GM21515 (cell line): ENCODE measurements at regions not wholly inside any gene's neighbourhood (a gene's known extent, or its start where the extent isn't known, plus 50 kb on each side); places are given as distances from the start of the nearest gene placed in this dataset.

Experiments used
- ATAC-seq: cut with Tn5 transposase; IDR thresholded peaks from one replicate; pipeline ENCODE4 v1.9.1; 2021; ENCODE audit not compliant: unreplicated experiment

DNA sequence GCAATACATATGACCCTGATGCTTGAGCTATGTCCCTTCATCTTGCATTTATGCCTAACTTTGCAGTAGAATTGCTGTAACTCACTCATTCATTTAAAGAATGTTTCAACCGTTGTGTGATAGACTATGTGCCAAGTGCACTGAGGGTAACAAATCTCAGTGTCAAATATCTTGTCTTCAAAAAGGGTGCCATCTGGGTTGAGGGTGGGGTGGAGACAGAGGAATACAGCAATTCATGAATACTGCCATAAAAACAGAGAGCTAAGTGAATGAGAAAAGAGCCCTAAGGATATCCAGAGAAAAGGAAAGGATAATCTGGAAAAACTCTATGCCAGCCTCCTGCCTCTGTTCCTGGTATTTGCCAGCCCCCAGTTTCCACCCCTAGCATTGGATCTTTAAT, 1534.4 kb upstream of the PIK3C3 start:
- ATAC-seq: no peak

DNA sequence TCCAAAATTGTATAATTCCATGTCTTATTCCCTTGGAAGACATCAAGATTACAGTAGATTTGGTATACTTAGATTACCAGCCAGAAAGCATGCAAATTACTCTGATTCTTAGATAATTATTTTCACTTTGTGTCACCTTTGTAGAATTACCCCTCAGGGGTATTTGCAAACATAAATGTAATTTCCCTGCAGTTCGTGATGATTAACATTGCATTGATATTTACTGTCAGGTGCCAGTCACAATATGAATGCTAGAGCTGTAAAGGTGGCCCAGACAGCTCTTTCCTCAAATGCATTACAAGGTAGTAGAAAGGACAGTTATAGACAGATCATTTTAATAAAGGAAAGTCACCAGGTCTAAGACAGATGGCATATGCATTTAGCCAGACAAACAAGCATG, 1537.5 kb upstream of the PIK3C3 start:
- no peak for ATAC-seq

DNA sequence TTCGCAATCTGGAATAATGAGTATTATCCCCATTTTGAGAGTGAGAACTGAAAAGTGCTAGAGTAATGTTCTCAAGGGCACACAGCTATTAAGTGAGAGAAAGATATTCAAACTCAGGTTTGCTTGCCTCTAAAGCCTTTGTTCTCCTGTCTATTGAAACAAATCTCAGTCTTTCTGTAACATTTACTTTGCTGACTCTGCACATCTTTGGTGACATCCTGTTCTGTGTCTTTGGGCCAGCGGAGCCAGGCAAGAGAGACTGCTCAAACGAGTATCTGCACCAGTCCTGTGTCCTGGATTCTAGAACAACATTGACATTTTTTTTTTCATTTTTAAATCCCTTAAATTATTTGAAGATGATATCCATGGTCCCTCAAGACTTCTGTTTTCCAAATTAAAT, 1539.2 kb upstream of the PIK3C3 start:
- ATAC-seq: no peak

DNA sequence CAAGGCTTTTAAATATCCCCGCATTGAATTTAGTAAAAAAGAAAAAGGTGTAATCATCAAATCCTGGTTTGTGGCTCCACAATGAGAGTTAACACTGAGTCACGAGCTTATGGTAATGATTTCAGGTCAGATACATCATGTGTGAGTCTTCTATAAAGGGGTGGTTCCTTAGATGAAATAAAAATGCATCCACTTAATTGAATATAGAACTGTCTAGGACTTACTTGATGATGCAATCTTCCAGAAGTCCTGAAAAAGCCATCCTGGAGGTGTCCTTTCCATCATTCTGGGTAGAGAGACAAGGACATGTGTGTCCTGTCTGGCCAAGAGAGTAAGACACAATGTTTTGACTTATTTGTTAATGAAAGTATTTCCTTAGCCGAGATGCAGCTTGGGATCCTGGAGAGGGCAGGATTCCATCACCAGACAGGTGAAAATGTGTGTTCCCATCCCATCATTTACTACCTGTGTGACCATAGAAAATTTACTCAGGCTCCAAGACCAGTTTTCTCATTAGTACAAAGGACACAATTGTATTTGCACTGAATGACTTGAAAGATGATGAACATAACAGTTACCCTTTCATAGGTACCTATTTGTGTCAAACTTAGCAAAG, 1539.8 kb upstream of the PIK3C3 start:
- no peak for ATAC-seq

DNA sequence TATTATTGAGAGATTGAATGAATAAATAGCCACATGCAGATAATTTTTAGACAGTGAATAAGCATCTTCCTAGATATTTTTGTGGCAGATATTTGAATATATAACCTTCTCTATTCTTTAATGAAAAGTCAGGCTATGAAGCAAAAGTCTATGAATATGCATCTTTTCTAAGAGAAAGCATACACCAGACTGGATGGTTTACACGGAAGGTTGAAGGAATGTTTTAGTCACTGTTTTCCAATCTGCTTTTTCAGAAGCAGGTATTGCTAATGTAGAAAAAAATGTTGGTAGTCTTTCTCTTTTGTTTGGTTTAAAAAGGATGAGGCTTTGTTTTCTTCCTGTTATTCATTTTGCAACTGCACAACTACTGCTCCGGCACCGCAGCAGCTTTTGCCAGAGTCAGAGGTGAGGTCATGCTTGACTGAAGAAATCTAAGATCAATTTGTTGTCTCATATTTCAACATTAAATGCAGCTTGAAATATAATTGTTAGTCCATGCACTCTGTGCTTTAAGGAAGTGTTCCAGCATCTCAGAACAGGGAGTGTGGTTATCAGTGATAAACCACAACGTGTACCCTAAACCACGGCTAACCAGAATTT, 1540.8 kb upstream of the PIK3C3 start:
- ATAC-seq: no peak

DNA sequence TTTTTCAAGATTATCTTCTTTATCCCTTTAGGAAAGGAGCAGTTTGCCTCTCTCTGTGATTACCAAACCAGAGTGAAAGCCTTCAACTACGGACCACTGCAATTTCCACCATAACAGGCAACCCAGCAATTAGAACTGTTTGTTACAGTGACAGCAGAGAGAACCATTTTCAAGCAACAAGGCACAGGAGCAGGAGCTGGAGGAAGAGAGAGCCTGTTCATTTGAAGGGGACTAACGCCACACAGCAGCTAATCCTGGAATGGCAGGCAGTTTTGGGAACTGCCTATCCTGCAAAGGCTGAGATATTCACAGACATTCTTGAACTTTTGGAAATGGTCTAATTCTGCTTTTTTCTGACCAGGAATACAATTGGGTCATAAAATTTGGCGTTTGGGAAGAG, 1541.9 kb upstream of the PIK3C3 start:
- no peak for ATAC-seq

DNA sequence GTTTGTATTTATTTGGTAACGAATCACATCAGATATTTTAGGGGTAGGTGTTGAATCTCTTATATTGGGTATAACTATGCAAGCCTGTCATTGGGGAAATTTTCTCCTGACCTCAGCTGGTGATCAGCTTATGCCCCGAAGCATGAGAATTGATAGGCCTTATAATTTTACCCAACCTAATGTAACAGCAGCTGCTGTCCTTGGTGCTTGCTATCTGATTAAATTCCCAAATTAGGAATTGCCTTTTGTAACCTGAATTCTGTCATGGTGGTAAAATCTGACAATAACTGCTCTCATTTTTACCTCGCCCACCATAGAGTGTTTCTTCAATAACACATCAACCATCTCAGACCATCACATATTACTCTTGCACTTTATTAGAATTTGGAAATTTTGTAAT, 1542.6 kb upstream of the PIK3C3 start:
- ATAC-seq: no peak

DNA sequence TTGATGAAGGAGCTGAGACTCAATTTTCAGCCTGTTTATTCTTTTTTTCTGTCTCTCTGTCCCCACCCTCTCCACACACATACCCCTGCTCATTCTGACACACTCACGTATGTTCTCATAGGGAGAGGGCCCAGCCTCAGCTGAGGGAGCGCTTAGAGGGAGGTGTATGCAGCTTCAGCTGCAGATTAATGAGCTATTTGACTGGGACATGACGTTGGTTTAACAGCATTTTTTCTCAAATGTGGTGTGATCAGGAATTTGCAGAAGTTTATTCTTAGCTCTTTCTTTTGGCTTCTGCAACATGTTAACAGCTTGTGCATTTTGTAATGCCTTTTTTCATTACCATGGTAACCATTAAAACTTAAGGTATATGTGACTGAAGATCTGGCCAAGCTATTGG, 1547.1 kb upstream of the PIK3C3 start:
- no peak for ATAC-seq

DNA sequence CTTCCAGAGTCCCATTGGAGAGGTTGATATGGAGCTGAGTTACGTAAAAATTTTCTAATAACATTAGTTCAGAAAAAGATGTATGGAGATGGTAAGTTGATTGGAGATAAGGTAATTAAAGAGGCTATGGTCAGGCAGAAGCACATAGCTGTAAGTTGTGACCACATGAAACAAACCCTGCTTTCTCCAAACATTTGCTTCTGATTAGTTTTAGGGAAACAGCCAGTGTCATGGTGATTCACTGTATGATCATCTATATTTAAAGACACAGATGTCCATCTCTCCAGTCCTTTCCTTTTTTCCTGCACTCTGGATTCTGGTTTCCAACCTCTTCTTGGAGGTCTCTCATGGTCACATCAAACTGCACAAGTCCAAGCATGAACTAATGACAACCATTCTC, 1550.8 kb upstream of the PIK3C3 start:
- no peak for ATAC-seq

DNA sequence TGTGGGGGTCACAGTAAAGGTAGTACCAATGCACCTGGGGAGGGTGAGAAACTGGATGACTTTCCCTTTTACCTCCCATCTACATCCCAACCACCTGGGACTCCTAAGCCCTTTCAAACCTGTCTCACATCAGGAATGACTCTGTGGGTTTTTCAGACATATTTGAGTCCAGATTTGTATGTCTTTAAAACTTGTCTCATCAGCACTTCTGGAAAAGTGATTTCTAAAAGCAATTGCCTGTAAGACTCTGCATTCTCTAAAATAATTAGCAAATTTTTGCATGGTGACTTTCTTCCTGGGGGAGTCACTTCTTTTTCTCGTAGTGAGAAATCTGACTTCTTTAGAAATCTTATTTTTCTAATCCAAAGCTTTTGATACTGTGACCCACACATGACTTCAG, 1553.0 kb upstream of the PIK3C3 start:
- no peak for ATAC-seq

DNA sequence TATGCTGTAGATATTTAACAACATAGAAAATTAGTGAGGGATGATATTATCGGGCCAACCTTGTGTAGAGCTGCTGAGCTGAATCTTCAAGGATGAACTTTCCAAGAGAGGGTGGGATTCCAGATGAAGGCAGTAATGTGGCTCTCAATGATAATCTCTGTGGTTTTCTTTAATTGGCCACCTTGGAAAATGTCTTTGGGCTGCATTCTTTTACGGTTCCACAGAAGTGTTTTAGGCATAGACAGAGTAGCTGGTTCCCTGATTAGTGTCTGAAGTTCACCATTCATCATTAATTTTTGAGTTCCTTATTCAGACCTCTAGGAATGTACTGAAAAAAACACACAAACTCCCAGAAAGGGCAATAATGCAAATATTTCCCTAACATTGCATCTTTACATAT, 1566.9 kb upstream of the PIK3C3 start:
- no peak for ATAC-seq

DNA sequence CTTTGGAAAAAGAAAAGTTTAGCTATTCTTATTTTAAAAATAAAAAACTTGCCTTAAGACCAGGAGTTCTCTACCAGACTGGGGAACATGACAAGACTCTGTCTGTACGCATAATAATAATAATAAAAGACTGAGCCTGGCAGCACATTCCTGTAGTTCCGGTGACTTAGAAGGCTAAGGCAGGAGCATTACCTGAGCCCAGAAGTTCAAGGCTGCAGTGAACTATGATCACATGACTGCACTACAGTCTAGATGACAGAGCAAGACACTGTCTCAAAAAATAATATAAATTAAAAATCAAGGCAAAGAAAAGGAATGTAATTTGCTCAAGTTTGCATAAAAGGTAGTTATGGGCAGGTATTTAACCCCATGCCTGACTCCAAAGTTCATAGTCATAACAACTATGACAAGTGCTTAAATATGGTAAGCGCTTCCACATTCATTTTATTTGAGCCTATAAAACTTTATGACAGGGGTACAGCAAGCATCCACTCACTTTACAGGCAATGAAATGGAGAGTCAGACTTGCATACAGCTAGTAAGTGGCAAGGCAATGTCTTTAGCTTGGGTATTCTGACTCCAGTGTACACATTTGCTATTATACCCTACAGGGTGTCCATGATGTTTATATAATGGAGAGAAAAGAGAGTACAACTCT, 1567.8 kb upstream of the PIK3C3 start:
- ATAC-seq: no peak

DNA sequence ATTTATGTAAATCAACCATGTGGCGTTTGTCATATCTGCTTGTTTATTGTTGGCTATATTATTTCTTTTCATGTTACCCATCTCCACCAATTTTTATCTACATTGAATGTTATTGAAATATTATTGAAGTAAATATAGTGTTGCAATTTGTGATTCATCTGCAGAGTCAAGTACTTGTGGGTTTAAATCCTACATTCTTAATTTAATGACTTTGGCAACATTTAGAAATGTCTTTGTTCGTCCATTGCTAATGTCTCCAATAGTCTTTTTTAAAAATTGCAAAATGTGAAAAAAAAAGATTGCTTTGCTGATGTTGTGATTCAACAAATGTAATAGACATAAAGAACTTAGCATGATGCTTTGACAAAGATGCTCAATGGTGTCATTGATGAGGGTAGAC, 1572.8 kb upstream of the PIK3C3 start:
- ATAC-seq: no peak

DNA sequence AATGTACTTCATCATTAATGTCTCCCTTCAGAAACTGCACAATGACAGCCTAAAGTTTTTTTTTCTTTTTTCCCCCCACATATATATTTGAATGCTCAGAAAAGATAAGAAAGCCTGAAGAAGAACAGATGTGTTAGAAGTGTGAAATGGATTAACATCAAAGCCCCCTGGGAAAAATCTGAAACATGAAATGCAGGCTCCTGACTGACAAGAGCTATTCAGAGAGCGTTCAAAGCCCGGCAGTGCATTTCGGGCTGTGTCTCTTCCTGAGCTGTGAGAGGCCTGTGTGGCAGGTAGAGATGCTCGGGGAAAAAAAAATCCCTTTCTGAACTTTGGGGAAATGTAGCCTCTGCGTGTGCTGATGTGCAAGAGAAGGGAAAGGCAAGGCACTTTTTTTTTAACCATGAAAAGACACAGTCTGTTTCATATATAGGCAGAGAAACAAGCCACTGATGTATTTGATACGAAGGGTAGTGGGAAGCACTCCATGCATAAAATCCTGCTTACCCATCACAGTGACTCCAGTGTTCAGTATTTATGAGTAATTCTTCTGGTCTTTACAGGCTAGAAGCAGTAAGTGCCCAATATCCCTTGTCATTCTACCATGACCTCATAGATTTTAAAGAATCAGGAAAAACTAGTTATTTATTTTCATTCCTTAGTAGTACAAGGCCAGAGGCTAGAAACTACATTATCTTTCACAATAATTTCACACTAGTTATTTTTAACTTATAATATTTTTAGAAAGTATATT, 1574.2 kb upstream of the PIK3C3 start:
- no peak for ATAC-seq

DNA sequence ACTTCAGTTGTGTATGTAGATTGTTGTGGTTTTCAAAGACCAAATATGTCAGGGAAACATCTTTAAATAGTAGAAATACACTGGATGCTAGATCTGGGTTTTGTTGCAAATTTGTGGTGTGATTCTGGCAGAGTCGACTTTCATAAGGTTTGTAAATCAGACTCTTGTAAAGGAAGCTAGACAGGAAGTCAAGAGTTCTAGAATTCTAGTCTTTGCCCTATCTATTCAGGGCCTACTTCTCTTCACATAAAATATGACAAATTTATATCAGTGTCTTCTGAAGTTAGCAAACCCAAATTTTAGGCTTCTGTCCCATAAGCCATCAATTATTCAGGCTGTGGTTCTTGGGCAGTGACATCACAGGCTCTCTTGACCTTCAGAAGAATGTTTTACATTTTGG, 1579.2 kb upstream of the PIK3C3 start:
- ATAC-seq: no peak

DNA sequence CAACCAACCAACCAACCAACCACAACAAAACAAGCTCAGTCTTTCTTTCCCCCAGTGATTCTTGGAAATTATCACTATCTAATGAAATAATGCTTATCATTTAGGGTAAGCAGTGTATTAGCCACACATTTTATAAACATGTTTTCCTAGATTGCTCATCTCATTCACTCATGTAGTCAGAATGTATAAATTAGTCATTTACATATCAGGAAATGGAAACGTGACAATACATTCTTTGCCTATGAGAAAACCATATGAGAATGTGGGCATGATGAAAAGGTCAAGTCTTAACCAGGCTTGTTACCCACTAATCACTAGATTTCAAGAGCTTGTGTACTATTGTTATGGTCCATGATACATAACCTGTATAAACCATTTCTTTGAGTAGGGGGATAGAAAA, 1583.4 kb upstream of the PIK3C3 start:
- no peak for ATAC-seq

DNA sequence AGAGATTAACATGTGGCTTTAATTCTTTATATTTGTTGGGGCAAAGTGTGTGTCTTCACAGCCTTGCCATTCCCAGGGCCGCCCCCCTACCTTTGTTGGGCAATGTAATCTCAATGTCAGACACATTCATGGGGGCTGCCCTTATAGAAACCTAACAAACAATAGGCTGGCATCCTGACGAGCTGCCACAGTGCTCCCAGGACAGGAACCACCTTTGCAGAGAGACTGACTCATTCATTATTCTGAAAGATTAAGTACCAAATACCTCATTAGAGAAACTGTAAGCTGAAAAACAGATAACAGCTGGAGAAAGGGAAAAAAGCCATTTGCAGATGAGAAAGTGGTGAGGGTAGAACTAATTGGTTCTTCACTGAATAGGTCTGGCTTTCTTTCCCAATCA, 1587.5 kb upstream of the PIK3C3 start:
- no peak for ATAC-seq

DNA sequence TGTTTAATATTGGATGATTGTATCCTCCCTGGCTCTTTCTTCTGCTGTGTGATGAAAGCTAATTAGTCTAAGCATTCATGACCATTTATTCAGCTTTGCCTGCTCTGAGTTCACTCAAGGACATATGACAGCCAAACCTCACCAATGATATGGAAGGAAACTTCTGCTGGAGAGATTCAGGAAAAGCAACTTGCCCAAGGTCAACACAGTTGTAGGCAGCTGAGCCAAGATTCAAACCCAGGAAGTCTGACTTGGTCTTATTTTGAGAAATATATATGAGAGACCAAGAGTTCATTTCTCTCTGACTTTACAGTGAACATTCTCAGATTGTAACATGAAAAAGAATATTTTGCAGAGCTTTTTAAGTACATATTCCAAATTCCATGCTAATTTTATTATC, 1588.5 kb upstream of the PIK3C3 start:
- no peak for ATAC-seq

DNA sequence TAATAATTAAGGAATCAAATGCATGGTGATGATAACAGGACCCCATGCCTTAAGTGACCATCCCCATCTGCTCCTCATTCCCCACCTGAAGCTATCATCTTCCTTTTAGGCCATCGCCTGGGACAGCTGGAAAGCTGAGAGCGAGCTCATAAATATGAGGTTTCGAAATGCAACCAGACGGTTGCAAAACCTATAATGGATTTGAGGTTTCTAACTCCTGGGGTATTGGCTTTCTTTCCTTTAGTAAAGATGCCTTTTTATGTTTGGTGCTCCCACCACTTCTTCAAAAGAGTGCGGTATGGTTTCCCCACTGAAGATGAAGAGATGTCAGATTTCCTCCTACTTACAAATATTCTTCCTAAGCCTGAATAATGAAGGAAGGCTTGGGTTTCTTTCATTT, 1589.5 kb upstream of the PIK3C3 start:
- ATAC-seq: no peak

DNA sequence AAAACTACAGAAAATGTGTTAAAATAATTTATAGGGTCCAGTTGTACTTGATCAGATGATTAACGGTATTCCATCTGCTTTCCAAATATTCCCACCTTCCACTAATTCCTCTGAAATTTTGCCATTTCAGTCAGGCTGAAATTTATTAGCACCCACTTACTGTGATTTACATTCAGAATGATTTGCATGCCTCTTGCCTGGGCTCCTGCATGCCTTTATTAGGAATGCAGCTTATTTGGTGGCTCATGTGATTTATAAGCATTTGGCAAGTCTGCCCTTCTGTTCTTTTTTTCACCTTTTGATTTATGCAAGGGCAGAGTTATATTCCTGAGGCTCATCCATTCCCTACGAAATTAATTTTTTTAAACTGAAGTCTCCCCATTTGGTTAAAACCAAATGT, 1594.5 kb upstream of the PIK3C3 start:
- ATAC-seq: no peak

DNA sequence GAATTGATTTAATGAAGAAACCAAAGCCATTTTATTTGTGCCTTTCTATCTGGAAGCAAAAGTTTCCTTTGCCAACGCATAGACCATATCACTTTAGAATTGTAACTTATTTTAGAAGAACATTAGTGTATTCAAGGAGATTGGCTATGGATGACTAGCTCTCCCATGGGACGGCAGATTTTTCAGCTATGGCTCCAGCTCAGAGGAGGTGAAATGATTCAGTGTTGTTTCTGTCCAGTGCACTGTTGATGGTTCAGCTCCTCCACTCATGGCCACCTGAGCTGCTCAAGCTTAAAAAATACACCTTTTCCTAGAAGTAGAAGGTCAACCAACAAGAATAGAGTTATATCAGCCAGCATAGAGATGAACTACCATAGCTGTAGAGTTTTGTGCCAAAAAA, 1597.5 kb upstream of the PIK3C3 start:
- ATAC-seq: no peak

DNA sequence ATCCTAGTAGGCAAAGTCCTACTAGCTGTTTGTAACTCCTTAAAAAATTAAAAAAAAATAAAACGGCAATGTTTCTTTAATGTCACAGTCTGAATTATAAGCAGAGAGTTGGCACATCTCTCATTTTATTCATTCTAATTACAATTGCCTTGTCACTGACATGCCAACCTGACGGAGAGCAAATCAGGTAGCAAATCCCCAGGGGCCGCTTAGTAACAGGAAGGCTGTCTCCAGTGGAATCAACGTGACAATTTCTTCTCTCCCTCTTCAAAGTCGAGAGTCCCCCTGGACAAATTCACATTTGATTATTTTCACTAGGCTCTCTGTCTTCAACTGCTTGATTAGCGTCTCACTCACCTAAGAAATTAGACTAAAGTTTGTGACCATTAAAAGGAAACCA, 1598.9 kb upstream of the PIK3C3 start:
- ATAC-seq: no peak
